Left cardiac atrium (tissue), 4 donors: ENCODE measurements at regions not wholly inside any gene's neighbourhood (a gene's known extent, or its start where the extent isn't known, plus 50 kb on each side); places are given as distances from the start of the nearest gene placed in this dataset.

Source experiments
- ATAC-seq, 2 donors: fragments of 200-7000 bp; cut with Tn5 transposase; one replicate each; pipeline ENCODE4 v1.9.1; 2020; ENCODE audit warnings: mild to moderate bottlenecking in 2 of 2, moderate library complexity in 2 of 2
- DNase-seq: peaks from one replicate; pipeline ENCODE4 v3.0.0-alpha.2; 2020
- intact Hi-C, 2 donors: fragments of 100-400 bp; cut with DNase I; formaldehyde crosslinking; loops; one replicate each; pipeline versions ENCODE4 v1.14.1 to v1.15.1; 2022 to 2023
- donor health status: DM: no; HTN: yes; CAD: no.
- donor health status: DM: no; HTN: yes; CAD: no; lungs with severe emphysema.
- donor health status: DM: yes; HTN: yes; CAD: no.
- donor health status: Dilated cardiomyopathy.

- intact Hi-C loops = no loop called here
- no peak for DNase-seq
- ATAC-seq = no peak
Measured at GRCh38 chr2:126810001-126810400, 88.7 kb upstream of the TEX51 start.

- intact Hi-C loops = no loop called here
- DNase-seq (no peak), ATAC-seq (no peak)
Measured at GRCh38 chr2:126811101-126811500, 87.6 kb upstream of the TEX51 start.

GRCh38 chr2:126817172-126817571 is 81.5 kb upstream of the TEX51 start:
- ATAC-seq (no peak), DNase-seq (no peak)
- intact Hi-C loops = no loop called here

GRCh38 chr2:126822115-126822514 is 76.6 kb upstream of the TEX51 start:
- no peak for DNase-seq
- intact Hi-C loops = no loop called here
- ATAC-seq = no peak

GRCh38 chr2:126822921-126823320 is 75.8 kb upstream of the TEX51 start:
- ATAC-seq (no peak), DNase-seq (no peak)
- intact Hi-C loops = no loop called here

- ATAC-seq = no peak
- no peak for DNase-seq
- intact Hi-C loops = no loop called here
Measured at GRCh38 chr2:126823951-126824350, 74.7 kb upstream of the TEX51 start.

- intact Hi-C loops = no loop called here
- DNase-seq (no peak), ATAC-seq (no peak)
Measured at GRCh38 chr2:126824663-126825062, 74.0 kb upstream of the TEX51 start.

- intact Hi-C loops = no loop called here
- ATAC-seq (no peak), DNase-seq (no peak)
Measured at GRCh38 chr2:126825316-126825715, 73.4 kb upstream of the TEX51 start.

- DNase-seq (no peak), ATAC-seq (no peak)
- intact Hi-C loops = no loop called here
Measured at GRCh38 chr2:126826491-126826890, 72.2 kb upstream of the TEX51 start.

GRCh38 chr2:126827371-126827770 is 71.3 kb upstream of the TEX51 start:
- DNase-seq (no peak), ATAC-seq (no peak)
- intact Hi-C loops = no loop called here

GRCh38 chr2:126828051-126828450 is 70.6 kb upstream of the TEX51 start:
- no peak for ATAC-seq
- intact Hi-C loops = no loop called here
- no peak for DNase-seq

- ATAC-seq = no peak
- no peak for DNase-seq
- intact Hi-C loops = no loop called here
Measured at GRCh38 chr2:126828491-126828890, 70.2 kb upstream of the TEX51 start.

GRCh38 chr2:126831234-126832005 is 67.3 kb upstream of the TEX51 start:
- peak in 1 of 2 donors; percentile 39 for ATAC-seq
- no peak for DNase-seq
- intact Hi-C loops = no loop called here

GRCh38 chr2:126832014-126832413 is 66.7 kb upstream of the TEX51 start:
- no peak for DNase-seq
- no peak for ATAC-seq
- intact Hi-C loops = no loop called here

GRCh38 chr2:126832757-126833156 is 65.9 kb upstream of the TEX51 start:
- DNase-seq (no peak), ATAC-seq (no peak)
- intact Hi-C loops = no loop called here

- no peak for DNase-seq
- ATAC-seq = no peak
- intact Hi-C loops = no loop called here
Measured at GRCh38 chr2:126834006-126834659, 64.6 kb upstream of the TEX51 start.

GRCh38 chr2:126835261-126835660 is 63.4 kb upstream of the TEX51 start:
- DNase-seq = no peak
- no peak for ATAC-seq

GRCh38 chr2:126835831-126836230 is 62.9 kb upstream of the TEX51 start:
- intact Hi-C loops = no loop called here
- ATAC-seq (no peak), DNase-seq (no peak)

More at GRCh38 chr2:126835261-126835660, 63.4 kb upstream of the TEX51 start:
- intact Hi-C loops = no loop called here

GRCh38 chr2:126836761-126837679 is 61.7 kb upstream of the TEX51 start:
- ATAC-seq (no peak), DNase-seq (no peak)
- intact Hi-C loops = no loop called here
